Transverse colon (tissue), 4 donors: ENCODE measurements at regions not wholly inside any gene's neighbourhood (a gene's known extent, or its start where the extent isn't known, plus 50 kb on each side); places are given as distances from the start of the nearest gene placed in this dataset.

Experiments used
- DNase-seq: peaks from one replicate; pipeline ENCODE4 v3.0.0-alpha.2; 2019
- H3K27ac ChIP-seq, 4 donors: fragments of 200-600 bp; sonication (generic); 2 replicates each; pipeline ENCODE4 v1.5.1; 2016 to 2018; ENCODE audit warnings: inconsistent platforms in 4 of 4
- H3K27me3 ChIP-seq: fragments of 200-600 bp; sonication (generic); 2 replicates; pipeline ENCODE4 v1.5.1; 2017; ENCODE audit warnings: inconsistent platforms
- H3K36me3 ChIP-seq, 4 donors: fragments of 200-600 bp; sonication (generic); 2 replicates each; pipeline ENCODE4 v1.5.1; 2017 to 2019; ENCODE audit warnings: inconsistent platforms in 4 of 4
- H3K4me1 ChIP-seq, 4 donors: fragments of 200-600 bp; sonication (generic); 2 replicates each; pipeline ENCODE4 v1.5.1; 2017 to 2020; ENCODE audit warnings: inconsistent platforms in 4 of 4
- H3K4me3 ChIP-seq, 4 donors: fragments of 200-600 bp; sonication (generic); 1 replicate in 1 of 4; 2 replicates in 3 of 4; pipeline versions ENCODE4 v1.5.1 to v1.6.1; 2017 to 2019; ENCODE audit warnings: inconsistent platforms in 4 of 4
- H3K9me3 ChIP-seq, 2 donors: fragments of 200-600 bp; sonication (generic); 2 replicates each; pipeline ENCODE4 v1.5.1; 2017 to 2019; ENCODE audit warnings: inconsistent platforms in 2 of 2
- EP300 ChIP-seq: sonication (generic); formaldehyde crosslinking; IDR thresholded peaks from one replicate; pipeline ENCODE4 v1.6.1; 2017; ENCODE audit warnings: antibody characterized with exemption, low read depth
- POLR2A ChIP-seq: fragments of 450-650 bp; IDR thresholded peaks from one replicate; pipeline ENCODE4 v1.6.1; 2016; ENCODE audit warnings: antibody characterized with exemption, mild to moderate bottlenecking, moderate library complexity
- POLR2AphosphoS5 ChIP-seq, 3 donors: sonication (generic); formaldehyde crosslinking; IDR thresholded peaks; one replicate each; pipeline ENCODE4 v1.6.1; 2016; ENCODE audit warnings: antibody characterized with exemption in 3 of 3
- WGBS, 2 donors: methylation state at CpG; one replicate each; pipeline ENCODE4 v1.1.5; 2018; ENCODE audit warnings: low coverage in 1 of 2; 5-methylcytosine and 5-hydroxymethylcytosine counted together
- in situ Hi-C, 4 donors: fragments of 200-750 bp; cut with MboI; loops; one replicate each; pipeline versions ENCODE4 v1.15.0 to v1.15.1; 2017; ENCODE audit warnings: low sequenced_read_pairs in 3 of 4, low pct_ligation_motif_present in 1 of 4, low pct_unique_long_range_greater_than_20kb in 1 of 4
- intact Hi-C: fragments of 100-400 bp; cut with DNase I; formaldehyde crosslinking; loops from one replicate; pipeline ENCODE4 v1.15.1; 2023; ENCODE audit warnings: low total_unique reads
- TF ChIP-seq, protein P1 (sequence below), 5 experiments: fragments of 200-600 bp in 3 of 5; fragments of 450-650 bp in 2 of 5; sonication (generic) in 3 of 5; IDR thresholded peaks; 1 replicate in 2 of 5; 2 replicates in 3 of 5; pipeline ENCODE4 v1.5.1; 2016 to 2017; ENCODE audit warnings: antibody characterized with exemption in 5 of 5, inconsistent platforms in 3 of 5, mild to moderate bottlenecking in 2 of 5, moderate library complexity in 1 of 5

DNA sequence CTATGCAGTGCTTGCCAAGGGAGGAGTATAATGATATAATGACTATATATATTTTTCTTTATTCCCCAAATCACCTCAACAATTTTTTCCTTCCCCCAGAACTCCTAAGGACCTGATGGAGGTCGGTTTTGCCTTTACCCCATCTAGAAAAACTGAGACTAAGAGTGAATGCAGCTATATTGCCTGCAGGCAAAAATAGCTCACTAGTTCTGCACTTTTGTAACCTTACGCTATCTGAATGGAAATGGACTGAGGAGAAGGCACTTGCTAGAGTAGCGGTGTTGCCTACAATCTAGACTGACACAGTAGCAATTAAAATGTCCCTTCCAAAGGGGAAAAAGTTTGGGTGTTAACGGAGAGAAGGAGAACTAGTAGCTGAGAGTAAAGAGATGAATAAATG, 379.5 kb upstream of the SEMA6D start:
- TF ChIP-seq POLR2A (no peak), POLR2AphosphoS5 (IDR thresholded peaks at IDR 0.05) (no peak), EP300 (no peak)
- TF ChIP-seq, protein P1, sequence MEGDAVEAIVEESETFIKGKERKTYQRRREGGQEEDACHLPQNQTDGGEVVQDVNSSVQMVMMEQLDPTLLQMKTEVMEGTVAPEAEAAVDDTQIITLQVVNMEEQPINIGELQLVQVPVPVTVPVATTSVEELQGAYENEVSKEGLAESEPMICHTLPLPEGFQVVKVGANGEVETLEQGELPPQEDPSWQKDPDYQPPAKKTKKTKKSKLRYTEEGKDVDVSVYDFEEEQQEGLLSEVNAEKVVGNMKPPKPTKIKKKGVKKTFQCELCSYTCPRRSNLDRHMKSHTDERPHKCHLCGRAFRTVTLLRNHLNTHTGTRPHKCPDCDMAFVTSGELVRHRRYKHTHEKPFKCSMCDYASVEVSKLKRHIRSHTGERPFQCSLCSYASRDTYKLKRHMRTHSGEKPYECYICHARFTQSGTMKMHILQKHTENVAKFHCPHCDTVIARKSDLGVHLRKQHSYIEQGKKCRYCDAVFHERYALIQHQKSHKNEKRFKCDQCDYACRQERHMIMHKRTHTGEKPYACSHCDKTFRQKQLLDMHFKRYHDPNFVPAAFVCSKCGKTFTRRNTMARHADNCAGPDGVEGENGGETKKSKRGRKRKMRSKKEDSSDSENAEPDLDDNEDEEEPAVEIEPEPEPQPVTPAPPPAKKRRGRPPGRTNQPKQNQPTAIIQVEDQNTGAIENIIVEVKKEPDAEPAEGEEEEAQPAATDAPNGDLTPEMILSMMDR (IDR thresholded peaks at IDR 0.05): no peak
- 74 to 93% methylated on average over 3 to 4 of the region's 4 CpGs for WGBS, 2 donors
- H3K36me3 ChIP-seq: no peaks in the 10 kb centered on the region
- intact Hi-C loops (no loop called here), in situ Hi-C loops (loop anchor here in 1 of 4 donors (25.0 kb wide), 1 partner anchor 99 kb away; no protein-coding TSS in a partner anchor)
- H3K27me3 ChIP-seq: no peaks in the 10 kb centered on the region
- no peaks in the 10 kb centered on the region for H3K9me3 ChIP-seq
- H3K27ac ChIP-seq: no peak overlapping the region
- peaks cover 0 to 4% (median 1%) of the 10 kb centered on the region in 4 donors for H3K4me1 ChIP-seq
- H3K4me3 ChIP-seq: no peak overlapping the region
- no peak for DNase-seq

DNA sequence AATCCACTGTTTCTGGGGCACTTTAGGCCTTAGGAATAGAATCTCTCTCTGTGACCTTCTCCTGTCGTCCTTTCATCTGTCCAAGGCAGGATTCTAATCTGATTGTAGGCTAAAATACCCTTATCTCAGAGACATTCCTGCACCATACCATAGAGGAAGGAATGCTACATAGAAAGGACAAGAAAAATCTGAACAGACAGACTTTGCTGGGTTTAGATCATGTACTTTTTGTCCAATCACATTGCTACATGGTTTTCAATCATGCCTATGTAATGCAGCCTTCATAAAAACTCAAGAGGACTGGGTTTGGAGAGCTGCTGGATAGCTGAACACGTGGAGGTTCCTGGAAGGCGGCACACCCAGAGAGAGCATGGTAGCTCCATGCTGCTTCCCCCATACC, 378.5 kb upstream of the SEMA6D start:
- Histone ChIP-seq H3K4me3 (no peak overlapping the region), H3K27ac (no peak overlapping the region), H3K4me1 (peaks cover 0 to 4% (median 1%) of the 10 kb centered on the region in 4 donors), H3K9me3 (no peaks in the 10 kb centered on the region), H3K27me3 (no peaks in the 10 kb centered on the region), H3K36me3 (no peaks in the 10 kb centered on the region)
- 43 to 83% methylated on average over 1 to 3 of the region's 3 CpGs for WGBS, 2 donors
- in situ Hi-C loops: loop anchor here in 1 of 4 donors (25.0 kb wide), 1 partner anchor 99 kb away; no protein-coding TSS in a partner anchor
- DNase-seq: no peak
- intact Hi-C loops: no loop called here
- TF ChIP-seq, protein P1 (IDR thresholded peaks at IDR 0.05): no peak
- TF ChIP-seq EP300: no peak
- no peak for TF ChIP-seq POLR2A

DNA sequence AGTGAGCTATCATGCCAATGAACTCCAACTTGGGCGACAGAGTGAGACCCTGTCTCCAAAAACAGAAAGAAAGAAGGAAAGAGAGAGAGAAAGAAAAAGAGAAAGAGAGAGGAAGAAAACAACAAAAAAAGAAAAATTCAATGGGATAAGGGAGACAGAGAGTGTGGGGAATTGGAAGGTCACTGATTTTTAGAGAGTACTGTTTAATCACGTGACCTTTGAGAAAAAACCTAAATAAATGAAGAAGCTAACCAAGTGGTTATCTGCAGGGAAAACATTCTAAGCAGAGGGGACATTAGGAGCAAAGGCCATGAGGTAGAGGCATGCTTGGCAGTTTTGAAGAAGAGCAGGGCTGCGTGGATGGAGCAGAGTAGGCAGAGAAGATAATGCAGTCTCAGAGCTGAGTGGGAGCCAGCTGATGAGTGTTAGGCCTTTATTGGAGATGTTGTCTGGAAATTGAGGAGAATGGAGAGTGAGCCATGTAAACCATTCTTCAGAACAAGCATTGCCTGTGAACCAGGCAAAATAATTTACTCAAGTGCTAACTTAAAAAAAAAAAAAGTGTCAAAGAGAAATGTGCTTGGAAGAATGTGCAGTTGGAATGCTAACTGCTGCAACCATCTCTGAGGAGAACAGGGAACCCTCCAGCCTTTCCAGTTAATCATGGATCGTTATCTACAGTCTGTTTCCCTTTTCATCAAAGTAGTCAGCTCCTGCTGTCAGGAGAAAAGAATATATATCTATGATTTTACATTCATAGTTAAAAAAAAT, 377.3 kb upstream of the SEMA6D start:
- Histone ChIP-seq H3K4me3 (no peak overlapping the region), H3K27ac (no peak overlapping the region), H3K4me1 (peaks cover 0 to 4% (median 1%) of the 10 kb centered on the region in 4 donors), H3K27me3 (no peaks in the 10 kb centered on the region), H3K9me3 (no peaks in the 10 kb centered on the region), H3K36me3 (no peaks in the 10 kb centered on the region)
- in situ Hi-C loops (loop anchor here in 1 of 4 donors (25.0 kb wide), 1 partner anchor 97 kb away; no protein-coding TSS in a partner anchor), intact Hi-C loops (no loop called here)
- TF ChIP-seq POLR2AphosphoS5 (IDR thresholded peaks at IDR 0.05): no peak
- TF ChIP-seq, protein P1 (IDR thresholded peaks at IDR 0.05): no peak
- TF ChIP-seq POLR2A: no peak
- no peak for TF ChIP-seq EP300
- 64 to 73% methylated on average over 4 of the region's 4 CpGs for WGBS, 2 donors
- no peak for DNase-seq

DNA sequence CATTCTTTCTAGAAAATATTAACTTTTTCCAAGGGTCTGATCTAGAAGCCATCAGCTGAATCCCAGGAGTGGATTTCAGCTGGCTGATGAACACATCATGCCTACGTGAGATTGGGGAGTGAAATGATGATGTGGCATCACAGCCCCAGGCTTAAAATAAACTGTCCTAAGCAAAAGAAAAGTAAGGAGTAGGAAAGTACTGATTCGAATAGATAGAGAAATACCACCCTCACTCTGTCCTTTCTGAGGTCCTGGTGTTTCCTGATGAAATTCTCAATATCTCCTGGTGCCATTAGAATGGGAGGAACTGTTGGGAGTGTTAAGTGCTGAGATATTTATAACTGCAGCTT, 376.8 kb upstream of the SEMA6D start:
- H3K27me3 ChIP-seq: no peaks in the 10 kb centered on the region
- no peaks in the 10 kb centered on the region for H3K36me3 ChIP-seq
- peaks cover 0 to 4% (median 1%) of the 10 kb centered on the region in 4 donors for H3K4me1 ChIP-seq
- 70 to 72% methylated on average over 2 of the region's 2 CpGs for WGBS, 2 donors
- DNase-seq: no peak
- intact Hi-C loops: no loop called here
- no peaks in the 10 kb centered on the region for H3K9me3 ChIP-seq
- in situ Hi-C loops: loop anchor here in 1 of 4 donors (25.0 kb wide), 1 partner anchor 97 kb away; no protein-coding TSS in a partner anchor
- TF ChIP-seq, protein P1 (IDR thresholded peaks at IDR 0.05): no peak
- TF ChIP-seq EP300 (no peak), POLR2AphosphoS5 (IDR thresholded peaks at IDR 0.05) (no peak), POLR2A (no peak)
- no peak overlapping the region for H3K4me3 ChIP-seq
- H3K27ac ChIP-seq: no peak overlapping the region
